Breast epithelium (tissue), 4 donors: ENCODE measurements at regions not wholly inside any gene's neighbourhood (a gene's known extent, or its start where the extent isn't known, plus 50 kb on each side); places are given as distances from the start of the nearest gene placed in this dataset.

Source experiments
- DNase-seq, 2 donors: peaks; one replicate each; pipeline ENCODE4 v3.0.0-alpha.2; 2019; ENCODE audit warnings: low spot score in 2 of 2
- H3K27ac ChIP-seq, 2 donors: fragments of 200-600 bp; sonication (generic) in 1 of 2; one replicate each; pipeline ENCODE4 v1.5.1; 2016 to 2019; ENCODE audit warnings: mild to moderate bottlenecking in 1 of 2
- H3K27me3 ChIP-seq, 2 donors: fragments of 200-600 bp; sonication (generic) in 1 of 2; one replicate each; pipeline versions ENCODE4 v1.5.1 to v1.6.0; 2017 to 2019; ENCODE audit warnings: control low read depth in 1 of 2, mild to moderate bottlenecking in 1 of 2
- H3K36me3 ChIP-seq: fragments of 200-600 bp; one replicate; pipeline ENCODE4 v1.5.1; 2019
- H3K4me1 ChIP-seq, 2 donors: fragments of 200-600 bp; sonication (generic); one replicate each; pipeline ENCODE4 v1.5.1; 2016 to 2019; ENCODE audit warnings: control low read depth in 1 of 2
- H3K4me3 ChIP-seq, 3 donors: fragments of 200-600 bp; sonication (generic); 1 replicate in 2 of 3; 2 replicates in 1 of 3; pipeline ENCODE4 v1.5.1; 2016 to 2019; ENCODE audit warnings: mild to moderate bottlenecking in 3 of 3, moderate library complexity in 2 of 3
- H3K9me3 ChIP-seq, 2 donors: fragments of 200-600 bp; sonication (generic) in 1 of 2; one replicate each; pipeline ENCODE4 v1.5.1; 2016 to 2019; ENCODE audit warnings: control low read depth in 1 of 2
- CTCF ChIP-seq, 3 donors: fragments of 450-650 bp; IDR thresholded peaks; one replicate each; pipeline ENCODE4 v1.5.1; 2016 to 2017; ENCODE audit warnings: antibody characterized with exemption in 3 of 3, mild to moderate bottlenecking in 3 of 3, moderate library complexity in 3 of 3
- POLR2A ChIP-seq: fragments of 450-650 bp; IDR thresholded peaks from one replicate; pipeline ENCODE4 v1.6.1; 2016; ENCODE audit warnings: antibody characterized with exemption, mild to moderate bottlenecking, moderate library complexity
- POLR2AphosphoS5 ChIP-seq, 3 donors: sonication (generic); formaldehyde crosslinking; IDR thresholded peaks; one replicate each; pipeline ENCODE4 v1.6.1; 2017; ENCODE audit warnings: antibody characterized with exemption in 3 of 3
- intact Hi-C: fragments of 100-400 bp; cut with DNase I; formaldehyde crosslinking; loops from one replicate; pipeline ENCODE4 v1.15.1; 2023; ENCODE audit warnings: low total_unique reads

DNA sequence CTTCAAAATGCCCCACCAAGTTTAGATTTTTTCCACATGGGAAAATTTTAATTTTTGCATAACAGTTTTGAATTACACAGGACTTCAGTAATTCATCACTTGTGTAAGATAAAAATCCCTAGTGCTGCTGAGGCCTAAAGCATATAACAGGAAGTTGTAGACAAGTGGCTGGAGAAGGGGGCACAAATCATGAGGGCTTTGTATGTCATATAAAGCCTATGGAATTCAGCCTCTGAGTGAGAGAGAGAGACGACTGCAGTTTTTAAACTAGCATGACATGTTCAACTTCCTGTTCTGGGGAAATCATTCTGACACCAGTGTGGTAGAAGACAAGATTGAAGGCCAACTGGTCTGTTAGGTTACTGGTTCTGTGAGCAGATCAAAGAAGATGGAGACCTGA lies 187.3 kb upstream of the CHST9 start:
- Histone ChIP-seq H3K36me3 (no peaks in the 10 kb centered on the region), H3K4me3 (no peak overlapping the region), H3K9me3 (no peaks in the 10 kb centered on the region), H3K27me3 (no peaks in the 10 kb centered on the region), H3K4me1 (no peaks in the 10 kb centered on the region), H3K27ac (no peak overlapping the region)
- TF ChIP-seq POLR2AphosphoS5 (IDR thresholded peaks at IDR 0.05) (no peak), POLR2A (no peak), CTCF (IDR thresholded peaks at IDR 0.05) (no peak)
- DNase-seq: no peak
- intact Hi-C loops: no loop called here

DNA sequence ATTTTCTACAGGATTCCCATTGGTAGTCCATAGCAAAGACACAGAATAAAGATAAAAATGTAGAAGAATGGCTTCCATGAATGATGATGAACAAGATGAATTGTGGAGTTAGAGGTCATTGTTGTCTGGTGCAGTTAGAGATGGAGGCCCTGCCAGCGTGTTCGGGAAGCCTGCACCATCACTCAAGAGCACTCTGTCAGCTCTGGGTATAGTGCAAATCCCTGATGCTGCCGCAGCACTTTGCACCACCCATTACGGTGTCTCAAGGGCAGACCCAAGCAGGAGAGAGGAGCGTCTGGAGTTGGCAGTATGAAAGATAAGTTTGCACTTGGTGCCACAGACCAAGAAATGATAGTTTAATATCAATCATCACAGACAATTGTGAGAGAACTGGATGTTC lies 181.6 kb upstream of the CHST9 start:
- Histone ChIP-seq H3K9me3 (no peaks in the 10 kb centered on the region), H3K4me3 (no peak overlapping the region)

DNA sequence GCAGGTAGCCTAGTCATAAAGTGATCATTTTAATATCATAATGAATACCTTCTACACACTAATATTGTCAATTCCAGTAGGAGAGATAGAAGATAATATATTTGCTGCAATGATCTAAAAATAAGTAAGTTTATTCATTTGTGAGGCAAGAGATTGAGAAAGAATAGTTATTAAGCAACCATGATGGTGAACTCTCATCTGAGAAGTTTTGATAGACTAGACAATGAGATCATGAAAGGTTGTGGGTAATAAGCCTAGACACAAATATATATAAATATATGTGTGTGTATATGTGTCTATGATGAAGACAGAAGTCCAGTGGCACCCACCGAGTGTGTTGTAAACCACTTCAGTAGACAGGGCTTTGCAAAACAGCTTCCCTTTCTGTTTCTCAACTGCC lies 181.0 kb upstream of the CHST9 start:
- no peaks in the 10 kb centered on the region for H3K36me3 ChIP-seq
- H3K27ac ChIP-seq: no peak overlapping the region
- intact Hi-C loops: no loop called here
- no peak overlapping the region for H3K4me3 ChIP-seq
- TF ChIP-seq POLR2AphosphoS5 (IDR thresholded peaks at IDR 0.05) (no peak), POLR2A (no peak), CTCF (IDR thresholded peaks at IDR 0.05) (no peak)
- no peaks in the 10 kb centered on the region for H3K9me3 ChIP-seq
- no peaks in the 10 kb centered on the region for H3K27me3 ChIP-seq
- no peak for DNase-seq
- H3K4me1 ChIP-seq: no peaks in the 10 kb centered on the region

More for the DNA sequence above, 181.6 kb upstream of the CHST9 start:
- no peaks in the 10 kb centered on the region for H3K4me1 ChIP-seq
- DNase-seq: no peak
- TF ChIP-seq CTCF (IDR thresholded peaks at IDR 0.05) (no peak), POLR2AphosphoS5 (IDR thresholded peaks at IDR 0.05) (no peak), POLR2A (no peak)
- H3K27ac ChIP-seq: no peak overlapping the region
- H3K36me3 ChIP-seq: no peaks in the 10 kb centered on the region
- intact Hi-C loops: no loop called here
- no peaks in the 10 kb centered on the region for H3K27me3 ChIP-seq

DNA sequence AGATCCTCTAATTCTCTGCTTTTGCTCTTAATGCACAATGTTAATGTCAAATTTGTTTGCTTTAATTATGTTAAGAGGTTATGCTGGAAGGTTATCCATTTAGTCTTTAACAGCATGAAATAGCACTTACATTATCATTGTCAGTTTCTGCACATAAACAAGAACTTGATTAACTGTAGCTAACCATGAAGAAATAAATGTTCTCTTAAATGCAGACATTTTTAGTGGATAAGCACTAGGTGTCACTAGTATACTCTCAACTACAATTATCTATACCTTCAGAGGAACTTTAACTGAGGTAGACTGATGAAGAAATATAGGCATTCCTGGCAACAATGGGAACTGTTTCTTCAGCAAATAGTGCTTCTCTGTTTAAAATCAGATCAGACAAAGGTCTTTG lies 178.8 kb upstream of the CHST9 start:
- no peak for DNase-seq
- intact Hi-C loops: no loop called here
- TF ChIP-seq CTCF (IDR thresholded peaks at IDR 0.05) (no peak), POLR2A (no peak), POLR2AphosphoS5 (IDR thresholded peaks at IDR 0.05) (no peak)
- Histone ChIP-seq H3K36me3 (no peaks in the 10 kb centered on the region), H3K9me3 (no peaks in the 10 kb centered on the region), H3K27ac (no peak overlapping the region), H3K27me3 (no peaks in the 10 kb centered on the region), H3K4me3 (no peak overlapping the region), H3K4me1 (no peaks in the 10 kb centered on the region)

DNA sequence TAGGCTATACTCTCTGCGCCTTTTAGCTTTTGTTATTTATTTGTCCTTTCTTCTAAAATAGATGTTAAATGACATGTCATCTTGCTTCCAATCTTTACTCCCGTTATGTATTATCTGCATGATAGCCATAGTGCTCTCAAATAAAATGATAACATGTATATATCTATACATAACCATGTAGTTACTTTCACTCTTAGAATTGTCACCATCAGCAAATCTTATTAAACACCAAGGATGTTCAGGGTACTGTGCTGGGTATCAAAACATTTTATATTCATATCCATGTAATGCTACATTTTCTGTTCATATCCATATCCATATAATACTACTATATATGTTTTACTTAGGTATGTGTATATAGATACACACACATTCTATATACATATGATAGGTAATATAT lies 176.4 kb upstream of the CHST9 start:
- intact Hi-C loops: no loop called here
- Histone ChIP-seq H3K9me3 (no peaks in the 10 kb centered on the region), H3K4me3 (no peak overlapping the region), H3K27me3 (no peaks in the 10 kb centered on the region), H3K36me3 (no peaks in the 10 kb centered on the region), H3K27ac (no peak overlapping the region), H3K4me1 (no peaks in the 10 kb centered on the region)
- DNase-seq: no peak
- TF ChIP-seq CTCF (IDR thresholded peaks at IDR 0.05): no peak
- TF ChIP-seq POLR2A: no peak
- no peak for TF ChIP-seq POLR2AphosphoS5 (IDR thresholded peaks at IDR 0.05)
